NB4 (cell line): ENCODE measurements at regions not wholly inside any gene's neighbourhood (a gene's known extent, or its start where the extent isn't known, plus 50 kb on each side); places are given as distances from the start of the nearest gene placed in this dataset.

Experiments
- TF ChIP-seq, protein P1 (sequence below): IDR thresholded peaks from 2 replicates; pipeline ENCODE4 v1.6.1; 2011; ENCODE audit warnings: low read depth, low read length
- TF ChIP-seq, protein P2 (sequence below): IDR thresholded peaks from one replicate; pipeline ENCODE4 v1.5.1; 2012; ENCODE audit warnings: low read depth, low read length

DNA sequence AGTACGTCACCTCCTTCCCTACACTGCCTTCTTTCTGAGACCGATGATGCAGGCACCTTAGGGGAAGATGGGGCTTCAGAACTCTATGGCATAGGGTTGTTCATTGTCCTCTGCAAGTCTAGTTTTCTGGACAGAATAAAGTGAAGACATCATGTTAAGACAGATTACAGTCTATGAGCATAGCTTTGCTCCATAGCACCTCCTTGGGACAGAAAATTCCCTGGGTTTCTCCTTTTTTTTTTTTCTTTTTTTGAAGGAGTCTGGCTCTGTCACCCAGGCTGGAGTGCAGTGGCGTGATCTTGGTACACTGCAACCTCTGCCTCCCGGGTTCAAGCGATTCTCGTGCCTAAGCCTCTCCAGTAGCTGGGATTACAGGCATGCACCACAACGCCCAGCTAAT is 119.8 kb upstream of the CADM1 start:
- TF ChIP-seq, protein P1, sequence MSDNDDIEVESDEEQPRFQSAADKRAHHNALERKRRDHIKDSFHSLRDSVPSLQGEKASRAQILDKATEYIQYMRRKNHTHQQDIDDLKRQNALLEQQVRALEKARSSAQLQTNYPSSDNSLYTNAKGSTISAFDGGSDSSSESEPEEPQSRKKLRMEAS: no peak
- TF ChIP-seq, protein P2, sequence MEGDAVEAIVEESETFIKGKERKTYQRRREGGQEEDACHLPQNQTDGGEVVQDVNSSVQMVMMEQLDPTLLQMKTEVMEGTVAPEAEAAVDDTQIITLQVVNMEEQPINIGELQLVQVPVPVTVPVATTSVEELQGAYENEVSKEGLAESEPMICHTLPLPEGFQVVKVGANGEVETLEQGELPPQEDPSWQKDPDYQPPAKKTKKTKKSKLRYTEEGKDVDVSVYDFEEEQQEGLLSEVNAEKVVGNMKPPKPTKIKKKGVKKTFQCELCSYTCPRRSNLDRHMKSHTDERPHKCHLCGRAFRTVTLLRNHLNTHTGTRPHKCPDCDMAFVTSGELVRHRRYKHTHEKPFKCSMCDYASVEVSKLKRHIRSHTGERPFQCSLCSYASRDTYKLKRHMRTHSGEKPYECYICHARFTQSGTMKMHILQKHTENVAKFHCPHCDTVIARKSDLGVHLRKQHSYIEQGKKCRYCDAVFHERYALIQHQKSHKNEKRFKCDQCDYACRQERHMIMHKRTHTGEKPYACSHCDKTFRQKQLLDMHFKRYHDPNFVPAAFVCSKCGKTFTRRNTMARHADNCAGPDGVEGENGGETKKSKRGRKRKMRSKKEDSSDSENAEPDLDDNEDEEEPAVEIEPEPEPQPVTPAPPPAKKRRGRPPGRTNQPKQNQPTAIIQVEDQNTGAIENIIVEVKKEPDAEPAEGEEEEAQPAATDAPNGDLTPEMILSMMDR: no peak
